ENCODE measurements at regions not wholly inside any gene's neighbourhood (a gene's known extent, or its start where the extent isn't known, plus 50 kb on each side); places are given as distances from the start of the nearest gene placed in this dataset.

DNA sequence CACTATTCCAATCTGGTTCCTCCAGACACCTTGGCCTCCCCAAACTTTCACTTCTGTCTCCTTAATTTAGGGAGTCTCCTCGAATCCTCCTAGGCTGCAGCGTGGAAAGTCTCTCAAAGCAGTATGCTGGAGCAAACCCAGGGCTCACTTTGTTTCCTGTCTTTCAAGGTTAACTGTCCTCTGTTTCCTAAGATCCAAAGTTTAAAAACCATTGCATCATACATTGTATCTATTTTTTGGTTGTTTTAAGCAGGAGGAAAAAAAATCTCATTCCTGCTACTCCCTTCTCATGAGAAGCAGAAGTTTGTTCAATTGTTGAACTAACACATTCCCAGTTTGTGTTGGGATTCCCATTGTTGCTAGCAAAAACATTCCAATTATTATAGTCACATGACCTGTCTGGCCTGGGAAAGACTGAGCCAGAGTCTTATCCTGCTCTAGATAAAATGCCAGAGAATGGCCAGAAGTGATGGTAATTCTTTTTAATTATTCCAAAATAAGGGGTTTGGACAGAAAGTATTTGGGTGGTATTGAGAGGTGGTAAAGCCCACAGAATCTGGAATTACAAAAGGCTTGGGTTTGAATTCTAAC lies 67.3 kb downstream of the HSPB8 start:
- no peak for TF ChIP-seq POLR2A (IDR thresholded peaks at IDR 0.05)
- no peak for TF ChIP-seq EP300 (IDR thresholded peaks at IDR 0.05)
- TF ChIP-seq, protein P1, sequence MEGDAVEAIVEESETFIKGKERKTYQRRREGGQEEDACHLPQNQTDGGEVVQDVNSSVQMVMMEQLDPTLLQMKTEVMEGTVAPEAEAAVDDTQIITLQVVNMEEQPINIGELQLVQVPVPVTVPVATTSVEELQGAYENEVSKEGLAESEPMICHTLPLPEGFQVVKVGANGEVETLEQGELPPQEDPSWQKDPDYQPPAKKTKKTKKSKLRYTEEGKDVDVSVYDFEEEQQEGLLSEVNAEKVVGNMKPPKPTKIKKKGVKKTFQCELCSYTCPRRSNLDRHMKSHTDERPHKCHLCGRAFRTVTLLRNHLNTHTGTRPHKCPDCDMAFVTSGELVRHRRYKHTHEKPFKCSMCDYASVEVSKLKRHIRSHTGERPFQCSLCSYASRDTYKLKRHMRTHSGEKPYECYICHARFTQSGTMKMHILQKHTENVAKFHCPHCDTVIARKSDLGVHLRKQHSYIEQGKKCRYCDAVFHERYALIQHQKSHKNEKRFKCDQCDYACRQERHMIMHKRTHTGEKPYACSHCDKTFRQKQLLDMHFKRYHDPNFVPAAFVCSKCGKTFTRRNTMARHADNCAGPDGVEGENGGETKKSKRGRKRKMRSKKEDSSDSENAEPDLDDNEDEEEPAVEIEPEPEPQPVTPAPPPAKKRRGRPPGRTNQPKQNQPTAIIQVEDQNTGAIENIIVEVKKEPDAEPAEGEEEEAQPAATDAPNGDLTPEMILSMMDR (IDR thresholded peaks at IDR 0.05): no peak
- TF ChIP-seq POLR2AphosphoS5 (IDR thresholded peaks at IDR 0.05): no peak

Measured in stomach (tissue), 4 donors.